ENCODE measurements at regions not wholly inside any gene's neighbourhood (a gene's known extent, or its start where the extent isn't known, plus 50 kb on each side); places are given as distances from the start of the nearest gene placed in this dataset.

GRCh38 chr5:152938630-152939029 is 533.6 kb upstream of the NMUR2 start:
- TF ChIP-seq CTCF (IDR thresholded peaks at IDR 0.05; ENCODE audit: unreplicated experiment) = no peak
- Mint-ChIP-seq H3K27ac (ENCODE audit: unreplicated experiment) (no peak overlapping the region), H3K27me3 (ENCODE audit: unreplicated experiment) (no peaks in the 10 kb centered on the region), H3K4me3 (ENCODE audit: low read depth, unreplicated experiment) (no peak overlapping the region), H3K4me1 (ENCODE audit: low read depth, unreplicated experiment) (no peaks in the 10 kb centered on the region), H3K36me3 (ENCODE audit: insufficient read depth, unreplicated experiment) (no peaks in the 10 kb centered on the region), H3K9me3 (ENCODE audit: low read depth, unreplicated experiment) (peaks cover 18% of the 10 kb centered on the region)
- intact Hi-C loops (cut with micrococcal nuclease; ENCODE audit: unreplicated experiment) = no loop called here
- BruUV-seq (replicated peaks) = no TSS peak
- no peak for DNase-seq
- CTCF ChIA-PET = no interaction called here

GRCh38 chr5:152942633-152943336 is 537.7 kb upstream of the NMUR2 start:
- H3K27ac Mint-ChIP-seq (ENCODE audit: unreplicated experiment) = no peak overlapping the region
- CTCF ChIA-PET = no interaction called here
- no peaks in the 10 kb centered on the region for H3K36me3 Mint-ChIP-seq (ENCODE audit: insufficient read depth, unreplicated experiment)
- BruUV-seq (replicated peaks) = no TSS peak
- DNase-seq = no peak
- H3K27me3 Mint-ChIP-seq (ENCODE audit: unreplicated experiment) = no peaks in the 10 kb centered on the region
- intact Hi-C loops (cut with micrococcal nuclease; ENCODE audit: unreplicated experiment) = no loop called here
- H3K4me1 Mint-ChIP-seq (ENCODE audit: low read depth, unreplicated experiment) = no peaks in the 10 kb centered on the region
- peaks cover 17% of the 10 kb centered on the region for H3K9me3 Mint-ChIP-seq (ENCODE audit: low read depth, unreplicated experiment)
- no peak overlapping the region for H3K4me3 Mint-ChIP-seq (ENCODE audit: low read depth, unreplicated experiment)
- TF ChIP-seq CTCF (IDR thresholded peaks at IDR 0.05; ENCODE audit: unreplicated experiment) = no peak

- Mint-ChIP-seq H3K4me1 (ENCODE audit: low read depth, unreplicated experiment) (no peaks in the 10 kb centered on the region), H3K27ac (ENCODE audit: unreplicated experiment) (no peak overlapping the region), H3K36me3 (ENCODE audit: insufficient read depth, unreplicated experiment) (no peaks in the 10 kb centered on the region), H3K9me3 (ENCODE audit: low read depth, unreplicated experiment) (peaks cover 5% of the 10 kb centered on the region), H3K27me3 (ENCODE audit: unreplicated experiment) (no peaks in the 10 kb centered on the region), H3K4me3 (ENCODE audit: low read depth, unreplicated experiment) (no peak overlapping the region)
- BruUV-seq (replicated peaks) = no TSS peak
- DNase-seq = no peak
- CTCF ChIA-PET = interaction anchor here (0.6 kb wide), 1 partner anchor 84 kb away, joined by 3 read pairs; no protein-coding TSS in a partner anchor
- TF ChIP-seq CTCF (IDR thresholded peaks at IDR 0.05; ENCODE audit: unreplicated experiment) = no peak
- intact Hi-C loops (cut with micrococcal nuclease; ENCODE audit: unreplicated experiment) = no loop called here
These were observed 536.5 kb upstream of the GRIA1 start for GRCh38 chr5:152953788-152954483.

- intact Hi-C loops (cut with micrococcal nuclease; ENCODE audit: unreplicated experiment) = no loop called here
- no TSS peak for BruUV-seq (replicated peaks)
- Mint-ChIP-seq H3K36me3 (ENCODE audit: insufficient read depth, unreplicated experiment) (no peaks in the 10 kb centered on the region), H3K27ac (ENCODE audit: unreplicated experiment) (no peak overlapping the region), H3K9me3 (ENCODE audit: low read depth, unreplicated experiment) (peaks cover 5% of the 10 kb centered on the region), H3K4me3 (ENCODE audit: low read depth, unreplicated experiment) (no peak overlapping the region), H3K27me3 (ENCODE audit: unreplicated experiment) (no peaks in the 10 kb centered on the region), H3K4me1 (ENCODE audit: low read depth, unreplicated experiment) (no peaks in the 10 kb centered on the region)
- TF ChIP-seq CTCF (IDR thresholded peaks at IDR 0.05; ENCODE audit: unreplicated experiment) = no peak
- DNase-seq = no peak
- CTCF ChIA-PET = no interaction called here
These were observed 533.4 kb upstream of the GRIA1 start for GRCh38 chr5:152956943-152957613.

Data from Calu3 (cell line).